Fibroblast of lung (primary cell): ENCODE measurements at regions not wholly inside any gene's neighbourhood (a gene's known extent, or its start where the extent isn't known, plus 50 kb on each side); places are given as distances from the start of the nearest gene placed in this dataset.

Experiments used
- DNase-seq, 2 donors: peaks; one replicate each; pipeline versions ENCODE4 v3.0.0 to v3.0.0-alpha.2; 2010; ENCODE audit warnings: low read depth in 2 of 2
- H2AFZ ChIP-seq: 2 replicates; pipeline ENCODE4 v1.5.1; 2012; ENCODE audit warnings: low read length, control low read depth, inconsistent platforms
- H3K27ac ChIP-seq: 2 replicates; pipeline ENCODE4 v1.5.1; 2011; ENCODE audit warnings: low read length, control low read depth; ENCODE audit not compliant: insufficient read depth
- H3K27me3 ChIP-seq: 2 replicates; pipeline ENCODE4 v1.5.1; 2011; ENCODE audit warnings: mild to moderate bottlenecking, low read length; ENCODE audit not compliant: control insufficient read depth, insufficient read depth
- H3K36me3 ChIP-seq: 2 replicates; pipeline ENCODE4 v1.5.1; 2011; ENCODE audit warnings: low read length; ENCODE audit not compliant: control insufficient read depth, insufficient read depth
- H3K4me1 ChIP-seq: 2 replicates; pipeline ENCODE4 v1.5.1; 2011; ENCODE audit warnings: low read length; ENCODE audit not compliant: control insufficient read depth, insufficient read depth; ENCODE audit errors: extremely low read depth
- H3K4me2 ChIP-seq: 2 replicates; pipeline ENCODE4 v1.5.1; 2011; ENCODE audit warnings: low read length, control low read depth; ENCODE audit not compliant: insufficient read depth; ENCODE audit errors: extremely low read depth
- H3K4me3 ChIP-seq, 4 experiments: fragments of 200-600 bp in 1 of 4; sonication (generic) in 1 of 4; replicated peaks in 1 of 4; 2 replicates each; pipeline ENCODE4 v1.5.1; 2011 to 2016; ENCODE audit warnings: low read length in 4 of 4, low read depth in 3 of 4, mild to moderate bottlenecking in 3 of 4, control low read depth in 2 of 4, inconsistent platforms in 1 of 4, mixed read lengths in 1 of 4; ENCODE audit not compliant: insufficient read depth in 1 of 4; ENCODE audit errors: control extremely low read depth in 1 of 4
- H3K79me2 ChIP-seq: 2 replicates; pipeline ENCODE4 v1.5.1; 2012; ENCODE audit warnings: mild to moderate bottlenecking, low read length, inconsistent platforms; ENCODE audit not compliant: control insufficient read depth, insufficient read depth
- H3K9ac ChIP-seq: 2 replicates; pipeline ENCODE4 v1.5.1; 2011; ENCODE audit warnings: mild to moderate bottlenecking, low read length, control low read depth; ENCODE audit not compliant: insufficient read depth
- H3K9me3 ChIP-seq: 2 replicates; pipeline ENCODE4 v1.5.1; 2012; ENCODE audit warnings: low read depth, low read length; ENCODE audit not compliant: control insufficient read depth, insufficient read depth
- H4K20me1 ChIP-seq: 2 replicates; pipeline ENCODE4 v1.5.1; 2011; ENCODE audit warnings: low read length; ENCODE audit not compliant: control insufficient read depth, insufficient read depth; ENCODE audit errors: extremely low read depth
- EZH2 ChIP-seq: IDR thresholded peaks from 2 replicates; pipeline ENCODE4 v1.5.1; 2012; ENCODE audit warnings: low read length, control low read depth, mild to moderate bottlenecking; ENCODE audit errors: missing control alignments
- TF ChIP-seq, protein P1 (sequence below), 2 donors: IDR thresholded peaks in 1 of 2; conservative IDR thresholded peaks in 1 of 2; 1 replicate in 1 of 2; 2 replicates in 1 of 2; pipeline ENCODE4 v1.5.1; 2011 to 2012; ENCODE audit warnings: low read length in 2 of 2, control low read depth in 1 of 2, inconsistent platforms in 1 of 2, low read depth in 1 of 2, mild to moderate bottlenecking in 1 of 2

DNA sequence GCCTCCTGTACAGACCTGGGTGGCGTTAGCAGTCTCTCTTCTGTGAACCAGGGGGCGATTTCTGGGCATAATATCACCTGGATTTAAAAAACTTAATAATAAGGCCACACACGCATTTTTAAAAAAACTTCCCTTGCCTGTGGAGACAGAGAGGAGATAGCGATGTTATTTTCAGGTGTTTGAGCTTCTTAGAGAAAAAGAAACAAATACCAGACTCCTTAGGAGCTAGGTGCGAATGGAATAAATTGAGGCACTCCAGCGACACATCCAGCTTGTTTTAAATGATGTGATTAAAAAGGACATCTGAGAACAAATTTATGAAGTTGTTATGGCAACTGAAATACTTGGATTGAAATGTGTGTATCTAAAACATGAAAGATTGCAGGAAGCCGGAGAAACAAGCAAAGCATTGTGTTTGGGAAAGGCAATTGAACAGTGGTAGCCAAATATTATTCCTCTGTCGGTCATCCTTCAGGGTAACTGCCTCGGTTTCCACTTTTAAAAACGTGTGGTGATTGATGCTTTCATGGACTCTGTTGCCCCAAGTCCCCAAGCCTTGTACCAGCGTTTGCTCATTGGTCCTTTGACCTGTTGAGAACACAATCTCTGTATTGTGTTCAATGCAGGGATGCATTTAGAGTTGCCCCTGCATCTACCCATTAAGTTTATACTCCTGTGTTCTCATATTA, 158.7 kb downstream of the TM9SF2 start:
- Histone ChIP-seq H3K9me3 (no peaks in the 10 kb centered on the region), H3K9ac (no peak overlapping the region), H3K36me3 (no peaks in the 10 kb centered on the region), H3K4me3 (no peak overlapping the region), H3K4me1 (no peaks in the 10 kb centered on the region), H3K4me2 (no peak overlapping the region), H3K79me2 (no peaks in the 10 kb centered on the region), H3K27ac (no peak overlapping the region), H4K20me1 (no peaks in the 10 kb centered on the region), H3K27me3 (no peaks in the 10 kb centered on the region), H2AFZ (no peak overlapping the region)
- no peak for DNase-seq
- TF ChIP-seq, protein P1, sequence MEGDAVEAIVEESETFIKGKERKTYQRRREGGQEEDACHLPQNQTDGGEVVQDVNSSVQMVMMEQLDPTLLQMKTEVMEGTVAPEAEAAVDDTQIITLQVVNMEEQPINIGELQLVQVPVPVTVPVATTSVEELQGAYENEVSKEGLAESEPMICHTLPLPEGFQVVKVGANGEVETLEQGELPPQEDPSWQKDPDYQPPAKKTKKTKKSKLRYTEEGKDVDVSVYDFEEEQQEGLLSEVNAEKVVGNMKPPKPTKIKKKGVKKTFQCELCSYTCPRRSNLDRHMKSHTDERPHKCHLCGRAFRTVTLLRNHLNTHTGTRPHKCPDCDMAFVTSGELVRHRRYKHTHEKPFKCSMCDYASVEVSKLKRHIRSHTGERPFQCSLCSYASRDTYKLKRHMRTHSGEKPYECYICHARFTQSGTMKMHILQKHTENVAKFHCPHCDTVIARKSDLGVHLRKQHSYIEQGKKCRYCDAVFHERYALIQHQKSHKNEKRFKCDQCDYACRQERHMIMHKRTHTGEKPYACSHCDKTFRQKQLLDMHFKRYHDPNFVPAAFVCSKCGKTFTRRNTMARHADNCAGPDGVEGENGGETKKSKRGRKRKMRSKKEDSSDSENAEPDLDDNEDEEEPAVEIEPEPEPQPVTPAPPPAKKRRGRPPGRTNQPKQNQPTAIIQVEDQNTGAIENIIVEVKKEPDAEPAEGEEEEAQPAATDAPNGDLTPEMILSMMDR (conservative IDR thresholded peaks at IDR 0.05 in 1 of 2, IDR thresholded peaks at IDR 0.05 in 1 of 2; ENCODE audit: low read depth in 1 of 2, low read length in 2 of 2) = no peak
- no peak for TF ChIP-seq EZH2

DNA sequence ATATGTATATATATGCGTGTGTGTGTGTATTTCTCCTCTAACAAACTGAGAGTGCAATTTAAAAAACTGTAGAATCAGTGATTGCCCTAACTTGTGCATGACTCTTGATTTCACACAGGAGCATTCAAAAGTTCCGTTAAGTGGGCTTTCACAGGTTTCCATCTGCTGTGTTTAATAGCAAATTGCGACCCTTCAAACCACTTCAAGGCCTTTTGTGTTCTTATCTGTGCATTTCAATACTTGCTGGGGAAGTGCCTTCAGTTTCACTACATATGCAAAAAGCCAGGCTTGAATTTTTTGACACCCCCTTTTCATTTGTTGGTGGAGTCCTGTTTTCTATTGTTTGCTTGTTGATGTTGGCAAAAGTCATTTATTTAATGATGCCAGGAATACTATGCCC, 158.0 kb downstream of the TM9SF2 start:
- no peaks in the 10 kb centered on the region for H3K27me3 ChIP-seq
- no peak overlapping the region for H3K4me3 ChIP-seq
- no peaks in the 10 kb centered on the region for H4K20me1 ChIP-seq
- no peaks in the 10 kb centered on the region for H3K36me3 ChIP-seq
- no peak for DNase-seq
- H3K4me2 ChIP-seq = no peak overlapping the region
- H3K9me3 ChIP-seq = no peaks in the 10 kb centered on the region
- no peak overlapping the region for H3K9ac ChIP-seq
- no peak overlapping the region for H3K27ac ChIP-seq
- TF ChIP-seq EZH2 = no peak
- TF ChIP-seq, protein P1 (conservative IDR thresholded peaks at IDR 0.05 in 1 of 2, IDR thresholded peaks at IDR 0.05 in 1 of 2; ENCODE audit: low read depth in 1 of 2, low read length in 2 of 2) = no peak
- H2AFZ ChIP-seq = no peak overlapping the region
- H3K79me2 ChIP-seq = no peaks in the 10 kb centered on the region
- H3K4me1 ChIP-seq = no peaks in the 10 kb centered on the region

DNA sequence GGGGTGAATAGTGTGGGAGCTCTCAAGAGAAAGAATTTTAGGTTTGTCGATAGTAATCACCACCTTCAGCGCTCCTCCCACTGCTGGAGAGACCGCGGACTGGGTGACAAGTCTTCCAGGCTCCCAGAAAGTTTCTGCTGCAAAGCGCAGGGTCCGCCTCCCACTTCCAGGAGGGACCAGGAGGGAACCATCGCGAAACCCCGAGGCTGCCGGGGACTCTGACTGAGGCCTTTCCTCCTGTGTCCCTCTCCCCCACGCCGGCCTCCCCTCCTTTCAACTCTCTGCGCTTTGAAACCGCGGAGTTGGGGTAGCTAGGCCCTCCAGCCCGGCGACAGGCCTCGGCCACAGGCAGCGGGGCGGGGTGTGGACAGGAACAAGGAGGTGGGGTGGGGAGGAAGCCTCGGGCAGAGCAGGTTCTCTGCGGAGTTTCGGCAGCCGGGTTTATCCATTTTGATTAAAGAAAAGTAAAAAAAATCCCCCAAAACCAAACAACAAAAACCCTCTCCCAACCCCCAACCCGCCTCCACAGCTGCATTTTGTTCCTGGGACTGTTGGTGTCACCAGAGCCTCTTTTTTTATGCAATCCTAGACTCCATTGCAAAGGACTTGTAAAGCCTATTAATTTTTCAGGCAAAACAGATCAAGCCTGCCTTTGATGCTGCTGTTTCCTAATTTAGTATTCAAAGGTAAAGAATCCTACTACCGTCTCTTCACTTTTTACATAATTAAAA, 157.2 kb downstream of the TM9SF2 start:
- peak overlapping the region; percentile 55 for H3K9ac ChIP-seq
- peak overlapping the region; percentile 81 for H3K4me2 ChIP-seq
- no peak for TF ChIP-seq EZH2
- TF ChIP-seq, protein P1 (conservative IDR thresholded peaks at IDR 0.05 in 1 of 2, IDR thresholded peaks at IDR 0.05 in 1 of 2; ENCODE audit: low read depth in 1 of 2, low read length in 2 of 2) = peak; percentile 35 to 48
- peak; percentile 54 to 84 for DNase-seq
- H3K27me3 ChIP-seq = no peaks in the 10 kb centered on the region
- H3K4me1 ChIP-seq = no peaks in the 10 kb centered on the region
- no peaks in the 10 kb centered on the region for H3K9me3 ChIP-seq
- H3K27ac ChIP-seq = peak overlapping the region; percentile 52
- peak overlapping the region; percentile 30 to 53 (median 44) for H3K4me3 ChIP-seq
- no peaks in the 10 kb centered on the region for H3K79me2 ChIP-seq
- H4K20me1 ChIP-seq = no peaks in the 10 kb centered on the region
- H2AFZ ChIP-seq = peak overlapping the region; percentile 81
- H3K36me3 ChIP-seq = no peaks in the 10 kb centered on the region
